ENCODE measurements at regions not wholly inside any gene's neighbourhood (a gene's known extent, or its start where the extent isn't known, plus 50 kb on each side); places are given as distances from the start of the nearest gene placed in this dataset.

DNA sequence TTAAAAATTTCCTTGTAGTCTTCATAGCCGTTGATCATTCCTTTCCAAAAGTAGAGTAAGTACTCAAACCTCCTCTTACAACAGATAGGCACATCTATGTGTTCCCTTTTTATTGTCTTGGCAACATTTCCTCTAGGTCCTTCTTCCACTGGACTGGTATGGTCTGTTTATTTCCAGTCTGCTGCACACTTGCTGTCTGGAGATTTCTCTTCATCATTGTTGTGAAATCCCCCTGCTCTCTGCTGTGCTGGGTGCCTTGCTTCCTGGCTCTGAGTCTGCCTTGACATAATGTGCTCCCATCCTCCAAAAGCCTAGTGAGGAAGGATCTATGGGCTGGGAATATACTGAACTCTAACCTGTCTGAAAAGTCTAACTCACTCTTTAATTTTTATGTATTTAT lies 545.3 kb upstream of the VSTM2A start:
- no peak overlapping the region for H3K27ac Mint-ChIP-seq
- ATAC-seq (no peak), DNase-seq (no peak)
- intact Hi-C loops (cut with DNase I, micrococcal nuclease): no loop called here
- POLR2A ChIA-PET: no interaction called here
- H3K9me3 Mint-ChIP-seq (ENCODE audit: low read depth): peaks cover 9% of the 10 kb centered on the region
- no peaks in the 10 kb centered on the region for H3K4me1 Mint-ChIP-seq
- H3K4me3 Mint-ChIP-seq: no peak overlapping the region
- CTCF ChIA-PET: no interaction called here
- no peaks in the 10 kb centered on the region for H3K27me3 Mint-ChIP-seq
- no peaks in the 10 kb centered on the region for H3K36me3 Mint-ChIP-seq (ENCODE audit: low read depth)

- no peak for ATAC-seq
- CTCF ChIA-PET: no interaction called here
- H3K4me3 Mint-ChIP-seq: no peak overlapping the region
- POLR2A ChIA-PET: no interaction called here
- no peak overlapping the region for H3K27ac Mint-ChIP-seq
- no peaks in the 10 kb centered on the region for H3K27me3 Mint-ChIP-seq
- intact Hi-C loops (cut with DNase I, micrococcal nuclease): no loop called here
- peaks cover 15% of the 10 kb centered on the region for H3K9me3 Mint-ChIP-seq (ENCODE audit: low read depth)
- H3K4me1 Mint-ChIP-seq: no peaks in the 10 kb centered on the region
- no peaks in the 10 kb centered on the region for H3K36me3 Mint-ChIP-seq (ENCODE audit: low read depth)
- DNase-seq: no peak
Measured at GRCh38 chr7:54014765-54015164, 527.4 kb upstream of the VSTM2A start.

DNA sequence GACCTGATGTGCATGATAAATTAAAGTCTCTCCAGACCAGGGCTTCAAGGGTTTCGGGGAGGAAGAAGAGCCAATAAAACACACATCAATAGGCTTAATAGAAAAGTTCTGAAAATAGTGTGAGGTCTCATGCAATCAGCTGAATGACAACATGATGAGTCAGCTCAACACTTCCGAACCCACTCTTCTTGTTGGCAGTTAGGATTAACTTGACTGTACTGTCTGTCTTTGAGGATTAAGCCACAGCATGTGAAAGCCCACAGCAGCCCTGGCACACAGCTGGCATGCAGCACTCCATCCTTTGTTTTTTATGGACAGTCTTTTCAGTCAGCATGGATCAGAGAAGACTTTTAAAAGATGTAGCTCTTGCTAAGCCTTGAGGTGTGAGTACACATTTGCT lies 526.9 kb upstream of the VSTM2A start:
- ChIA-PET CTCF (no interaction called here), POLR2A (no interaction called here)
- no peaks in the 10 kb centered on the region for H3K36me3 Mint-ChIP-seq (ENCODE audit: low read depth)
- intact Hi-C loops (cut with DNase I, micrococcal nuclease): no loop called here
- DNase-seq: no peak
- ATAC-seq: no peak
- peaks cover 15% of the 10 kb centered on the region for H3K9me3 Mint-ChIP-seq (ENCODE audit: low read depth)
- H3K27ac Mint-ChIP-seq: no peak overlapping the region
- H3K4me1 Mint-ChIP-seq: no peaks in the 10 kb centered on the region
- no peaks in the 10 kb centered on the region for H3K27me3 Mint-ChIP-seq
- H3K4me3 Mint-ChIP-seq: no peak overlapping the region

DNA sequence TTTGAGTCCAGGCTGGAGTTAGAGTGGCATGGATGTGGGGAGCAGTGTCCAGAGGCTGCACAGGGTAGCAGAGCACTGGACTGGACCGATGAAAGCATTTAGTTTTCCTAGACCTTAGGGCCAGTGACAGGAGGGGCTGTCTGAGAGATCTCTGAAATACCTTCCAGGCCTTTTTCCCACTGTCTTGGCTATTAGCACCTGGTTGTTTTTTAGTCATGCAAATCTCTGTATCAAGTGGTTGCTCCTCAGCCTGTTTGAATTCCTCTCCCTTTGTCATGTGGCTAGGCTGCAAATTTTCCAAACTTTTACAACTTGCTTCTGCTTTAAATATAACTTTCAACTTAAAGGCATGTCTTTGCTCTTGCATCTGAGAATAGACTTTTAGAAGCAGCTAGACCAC lies 504.3 kb upstream of the VSTM2A start:
- ChIA-PET POLR2A (no interaction called here), CTCF (no interaction called here)
- Mint-ChIP-seq H3K36me3 (ENCODE audit: low read depth) (no peaks in the 10 kb centered on the region), H3K27ac (no peak overlapping the region), H3K27me3 (no peaks in the 10 kb centered on the region), H3K9me3 (ENCODE audit: low read depth) (peaks cover 14% of the 10 kb centered on the region), H3K4me3 (no peak overlapping the region), H3K4me1 (no peaks in the 10 kb centered on the region)
- intact Hi-C loops (cut with DNase I, micrococcal nuclease): no loop called here
- no peak for ATAC-seq
- no peak for DNase-seq

GRCh38 chr7:54060643-54061042 lies 481.5 kb upstream of the VSTM2A start:
- no peak overlapping the region for H3K4me3 Mint-ChIP-seq
- CTCF ChIA-PET: no interaction called here
- no peaks in the 10 kb centered on the region for H3K4me1 Mint-ChIP-seq
- intact Hi-C loops (cut with DNase I, micrococcal nuclease): no loop called here
- POLR2A ChIA-PET: no interaction called here
- no peak overlapping the region for H3K27ac Mint-ChIP-seq
- no peaks in the 10 kb centered on the region for H3K36me3 Mint-ChIP-seq (ENCODE audit: low read depth)
- no peaks in the 10 kb centered on the region for H3K27me3 Mint-ChIP-seq
- ATAC-seq: no peak
- H3K9me3 Mint-ChIP-seq (ENCODE audit: low read depth): peaks cover 9% of the 10 kb centered on the region
- DNase-seq: no peak

DNA sequence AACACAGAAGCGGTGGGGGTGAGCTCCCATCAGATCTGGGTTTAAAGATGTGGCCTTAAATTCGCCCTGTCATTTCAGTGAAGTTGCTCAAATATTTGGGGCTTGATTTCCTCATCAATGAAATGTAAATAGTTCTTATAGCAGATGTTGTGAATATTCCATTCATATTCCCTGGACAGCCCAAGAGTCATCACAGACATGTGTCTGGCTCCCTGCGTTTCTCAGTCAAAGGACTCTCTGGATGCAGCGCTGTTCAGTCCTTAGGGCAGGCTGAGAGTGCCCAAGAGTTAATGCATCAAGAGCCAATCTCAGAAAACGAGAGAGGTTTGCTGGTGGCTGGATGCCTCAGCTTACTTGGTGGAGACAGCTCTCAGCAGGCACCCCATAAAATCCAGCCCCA lies 475.5 kb upstream of the VSTM2A start:
- Mint-ChIP-seq H3K27me3 (no peaks in the 10 kb centered on the region), H3K4me3 (no peak overlapping the region), H3K36me3 (ENCODE audit: low read depth) (no peaks in the 10 kb centered on the region), H3K9me3 (ENCODE audit: low read depth) (peaks cover 20% of the 10 kb centered on the region), H3K4me1 (no peaks in the 10 kb centered on the region), H3K27ac (no peak overlapping the region)
- intact Hi-C loops (cut with DNase I, micrococcal nuclease): no loop called here
- ATAC-seq: no peak
- no peak for DNase-seq
- POLR2A ChIA-PET: no interaction called here
- CTCF ChIA-PET: no interaction called here

DNA sequence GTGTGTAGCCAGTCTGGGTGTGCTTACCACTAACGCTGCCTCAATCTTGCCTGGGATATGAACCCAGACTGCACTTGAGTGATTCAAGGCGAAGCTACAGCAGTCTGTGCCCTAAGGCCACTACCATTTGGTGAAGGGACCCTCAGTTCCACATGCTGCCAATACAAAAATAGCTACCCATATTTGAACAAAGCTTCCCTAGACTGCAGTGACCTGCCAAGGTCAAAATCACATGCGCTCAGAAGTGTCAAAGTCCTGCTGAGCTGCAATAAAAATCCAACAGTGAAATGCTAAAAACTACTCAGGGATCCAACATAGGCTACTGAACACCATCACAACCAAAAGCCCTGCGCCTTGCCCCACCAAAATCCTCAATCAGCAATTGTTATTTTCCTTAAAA lies 472.3 kb upstream of the VSTM2A start:
- ChIA-PET POLR2A (no interaction called here), CTCF (no interaction called here)
- H3K27ac Mint-ChIP-seq: no peak overlapping the region
- ATAC-seq (no peak), DNase-seq (no peak)
- H3K36me3 Mint-ChIP-seq (ENCODE audit: low read depth): no peaks in the 10 kb centered on the region
- no peaks in the 10 kb centered on the region for H3K4me1 Mint-ChIP-seq
- intact Hi-C loops (cut with DNase I, micrococcal nuclease): no loop called here
- H3K27me3 Mint-ChIP-seq: no peaks in the 10 kb centered on the region
- no peak overlapping the region for H3K4me3 Mint-ChIP-seq
- peaks cover 17% of the 10 kb centered on the region for H3K9me3 Mint-ChIP-seq (ENCODE audit: low read depth)

DNA sequence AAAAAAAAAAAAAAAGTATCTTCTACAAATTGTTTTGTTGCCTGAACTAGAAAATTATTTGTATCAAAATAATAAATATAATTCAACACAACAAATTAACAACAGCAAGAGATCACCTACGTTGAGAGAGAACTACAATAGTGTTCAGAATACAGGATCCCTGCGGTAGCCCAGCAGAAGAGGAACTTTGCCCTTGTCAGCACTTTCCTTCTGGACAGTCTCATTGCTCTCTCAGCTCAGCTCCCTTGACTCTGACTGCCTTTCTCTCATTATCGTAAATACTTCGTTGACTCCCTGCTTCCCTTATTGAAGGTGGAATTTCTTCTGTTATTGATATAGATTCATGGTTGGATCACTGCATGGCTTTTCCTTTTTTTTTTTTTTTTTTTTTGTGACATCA lies 469.5 kb upstream of the VSTM2A start:
- no peaks in the 10 kb centered on the region for H3K36me3 Mint-ChIP-seq (ENCODE audit: low read depth)
- POLR2A ChIA-PET: no interaction called here
- no peak overlapping the region for H3K4me3 Mint-ChIP-seq
- no peaks in the 10 kb centered on the region for H3K27me3 Mint-ChIP-seq
- ATAC-seq (no peak), DNase-seq (no peak)
- H3K27ac Mint-ChIP-seq: no peak overlapping the region
- no peaks in the 10 kb centered on the region for H3K4me1 Mint-ChIP-seq
- H3K9me3 Mint-ChIP-seq (ENCODE audit: low read depth): peaks cover 16% of the 10 kb centered on the region
- CTCF ChIA-PET: no interaction called here
- intact Hi-C loops (cut with DNase I, micrococcal nuclease): no loop called here

DNA sequence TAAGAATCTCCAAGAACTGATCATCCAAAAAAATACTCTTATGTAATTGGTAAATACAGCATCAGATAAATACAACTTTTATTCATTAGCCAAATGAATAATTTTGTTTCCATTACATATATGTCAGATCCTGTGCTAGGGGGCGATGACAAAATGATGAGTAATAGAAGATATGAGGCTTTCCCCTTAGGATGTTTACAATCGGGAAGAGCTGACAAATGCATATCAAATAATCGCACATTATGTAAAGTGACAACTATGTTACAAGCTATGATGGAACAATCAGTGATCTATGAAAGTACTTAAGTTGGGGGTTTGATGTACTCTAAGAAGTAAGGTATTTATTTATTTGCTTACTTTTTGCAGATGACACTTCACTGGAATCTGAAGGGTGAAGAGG lies 465.6 kb upstream of the VSTM2A start:
- peaks cover 21% of the 10 kb centered on the region for H3K9me3 Mint-ChIP-seq (ENCODE audit: low read depth)
- H3K4me3 Mint-ChIP-seq: no peak overlapping the region
- DNase-seq (no peak), ATAC-seq (no peak)
- POLR2A ChIA-PET: no interaction called here
- CTCF ChIA-PET: interaction anchor here (0.6 kb wide), 1 partner anchor 9 kb away, joined by 3 read pairs; no protein-coding TSS in a partner anchor
- intact Hi-C loops (cut with DNase I, micrococcal nuclease): no loop called here
- H3K27ac Mint-ChIP-seq: no peak overlapping the region
- no peaks in the 10 kb centered on the region for H3K36me3 Mint-ChIP-seq (ENCODE audit: low read depth)
- H3K27me3 Mint-ChIP-seq: no peaks in the 10 kb centered on the region
- no peaks in the 10 kb centered on the region for H3K4me1 Mint-ChIP-seq

GRCh38 chr7:54080525-54080924 lies 461.6 kb upstream of the VSTM2A start:
- peaks cover 21% of the 10 kb centered on the region for H3K9me3 Mint-ChIP-seq (ENCODE audit: low read depth)
- CTCF ChIA-PET: no interaction called here

GRCh38 chr7:54080971-54081370 lies 461.2 kb upstream of the VSTM2A start:
- CTCF ChIA-PET: no interaction called here
- intact Hi-C loops (cut with DNase I, micrococcal nuclease): no loop called here
- DNase-seq (no peak), ATAC-seq (no peak)
- Mint-ChIP-seq H3K27ac (no peak overlapping the region), H3K4me1 (no peaks in the 10 kb centered on the region), H3K27me3 (no peaks in the 10 kb centered on the region), H3K9me3 (ENCODE audit: low read depth) (peaks cover 17% of the 10 kb centered on the region), H3K4me3 (no peak overlapping the region), H3K36me3 (ENCODE audit: low read depth) (no peaks in the 10 kb centered on the region)
- POLR2A ChIA-PET: no interaction called here

More at GRCh38 chr7:54080525-54080924, 461.6 kb upstream of the VSTM2A start:
- H3K4me1 Mint-ChIP-seq: no peaks in the 10 kb centered on the region
- DNase-seq (no peak), ATAC-seq (no peak)
- H3K4me3 Mint-ChIP-seq: no peak overlapping the region
- H3K27ac Mint-ChIP-seq: no peak overlapping the region
- no peaks in the 10 kb centered on the region for H3K36me3 Mint-ChIP-seq (ENCODE audit: low read depth)
- POLR2A ChIA-PET: no interaction called here
- no peaks in the 10 kb centered on the region for H3K27me3 Mint-ChIP-seq
- intact Hi-C loops (cut with DNase I, micrococcal nuclease): no loop called here

- ChIA-PET CTCF (no interaction called here), POLR2A (no interaction called here)
- ATAC-seq: no peak
- Mint-ChIP-seq H3K27me3 (no peaks in the 10 kb centered on the region), H3K4me1 (no peaks in the 10 kb centered on the region), H3K36me3 (ENCODE audit: low read depth) (no peaks in the 10 kb centered on the region), H3K9me3 (ENCODE audit: low read depth) (peaks cover 8% of the 10 kb centered on the region), H3K4me3 (no peak overlapping the region), H3K27ac (no peak overlapping the region)
- intact Hi-C loops (cut with DNase I, micrococcal nuclease): no loop called here
- no peak for DNase-seq
Measured at GRCh38 chr7:54084340-54084739, 457.8 kb upstream of the VSTM2A start.

DNA sequence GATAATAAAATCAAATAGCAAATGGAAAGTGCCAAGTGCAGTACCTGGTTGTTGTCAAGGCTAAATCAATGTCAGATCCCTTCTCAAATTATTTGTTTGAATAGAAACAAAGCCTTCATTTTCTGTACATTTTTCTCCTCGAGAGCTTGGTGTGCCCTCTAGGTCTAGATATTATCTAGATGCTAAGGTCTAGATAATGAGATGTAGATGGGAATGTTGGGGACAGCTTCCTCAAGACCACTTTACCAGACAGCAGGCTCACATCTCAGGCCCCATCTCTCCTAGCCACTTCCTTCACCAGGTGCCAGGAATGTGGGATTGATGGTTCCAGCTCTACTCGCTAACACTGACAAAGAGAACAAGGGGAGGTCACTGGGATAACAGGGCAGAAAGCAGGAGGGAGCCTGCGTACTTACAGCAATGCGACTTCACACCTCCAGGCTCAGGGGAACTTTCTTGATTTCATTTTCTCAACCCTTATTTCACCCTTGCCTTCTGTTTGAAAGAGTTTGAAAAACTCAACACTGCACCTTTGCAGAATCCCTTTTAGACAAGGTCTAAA lies 451.4 kb upstream of the VSTM2A start:
- Mint-ChIP-seq H3K4me1 (no peaks in the 10 kb centered on the region), H3K9me3 (ENCODE audit: low read depth) (peaks cover 1% of the 10 kb centered on the region), H3K27me3 (no peaks in the 10 kb centered on the region), H3K4me3 (no peak overlapping the region), H3K27ac (no peak overlapping the region), H3K36me3 (ENCODE audit: low read depth) (no peaks in the 10 kb centered on the region)
- DNase-seq: no peak
- ChIA-PET POLR2A (no interaction called here), CTCF (no interaction called here)
- intact Hi-C loops (cut with DNase I, micrococcal nuclease): no loop called here
- no peak for ATAC-seq
